ENCODE measurements at regions not wholly inside any gene's neighbourhood (a gene's known extent, or its start where the extent isn't known, plus 50 kb on each side); places are given as distances from the start of the nearest gene placed in this dataset.

GRCh38 chr12:112559784-112560183 lies 141.0 kb downstream of the PTPN11 start:
- no peak for TF ChIP-seq CTCF (conservative IDR thresholded peaks at IDR 0.05; ENCODE audit: low read length)
- DNase-seq (ENCODE audit: low read depth) = no peak
- H3K4me3 ChIP-seq (ENCODE audit: low read length) = peak overlapping the region; percentile 5

GRCh38 chr12:112564160-112564784 lies 145.5 kb downstream of the PTPN11 start:
- no peak for DNase-seq (ENCODE audit: low read depth)
- no peak for TF ChIP-seq CTCF (conservative IDR thresholded peaks at IDR 0.05; ENCODE audit: low read length)

GRCh38 chr12:112568641-112569040 lies 149.9 kb downstream of the PTPN11 start:
- DNase-seq (ENCODE audit: low read depth) = no peak
- TF ChIP-seq CTCF (conservative IDR thresholded peaks at IDR 0.05; ENCODE audit: low read length) = no peak

More at GRCh38 chr12:112564160-112564784, 145.5 kb downstream of the PTPN11 start:
- no peak overlapping the region for H3K4me3 ChIP-seq (ENCODE audit: low read length)

GRCh38 chr12:112570096-112570495 lies 151.3 kb downstream of the PTPN11 start:
- DNase-seq (ENCODE audit: low read depth) = no peak
- no peak for TF ChIP-seq CTCF (conservative IDR thresholded peaks at IDR 0.05; ENCODE audit: low read length)
- no peak overlapping the region for H3K4me3 ChIP-seq (ENCODE audit: low read length)

More at GRCh38 chr12:112568641-112569040, 149.9 kb downstream of the PTPN11 start:
- H3K4me3 ChIP-seq (ENCODE audit: low read length) = no peak overlapping the region

- H3K4me3 ChIP-seq (ENCODE audit: low read length) = no peak overlapping the region
- TF ChIP-seq CTCF (conservative IDR thresholded peaks at IDR 0.05; ENCODE audit: low read length) = no peak
- DNase-seq (ENCODE audit: low read depth) = no peak
Observed at GRCh38 chr12:112573141-112573540, 154.4 kb downstream of the PTPN11 start.

GRCh38 chr12:112574896-112575558 lies 156.3 kb downstream of the PTPN11 start:
- DNase-seq (ENCODE audit: low read depth) = no peak
- no peak overlapping the region for H3K4me3 ChIP-seq (ENCODE audit: low read length)
- no peak for TF ChIP-seq CTCF (conservative IDR thresholded peaks at IDR 0.05; ENCODE audit: low read length)

GRCh38 chr12:112575559-112576067 lies 156.9 kb downstream of the PTPN11 start:
- no peak overlapping the region for H3K4me3 ChIP-seq (ENCODE audit: low read length)
- TF ChIP-seq CTCF (conservative IDR thresholded peaks at IDR 0.05; ENCODE audit: low read length) = no peak
- no peak for DNase-seq (ENCODE audit: low read depth)

All from AG10803 (cell line).